ENCODE measurements at regions not wholly inside any gene's neighbourhood (a gene's known extent, or its start where the extent isn't known, plus 50 kb on each side); places are given as distances from the start of the nearest gene placed in this dataset.
"Not testable (repeated sequence)": the region's sequence is repeated elsewhere in the genome, so short reads cannot be mapped to it uniquely, and the experiment has no call there.

DNA sequence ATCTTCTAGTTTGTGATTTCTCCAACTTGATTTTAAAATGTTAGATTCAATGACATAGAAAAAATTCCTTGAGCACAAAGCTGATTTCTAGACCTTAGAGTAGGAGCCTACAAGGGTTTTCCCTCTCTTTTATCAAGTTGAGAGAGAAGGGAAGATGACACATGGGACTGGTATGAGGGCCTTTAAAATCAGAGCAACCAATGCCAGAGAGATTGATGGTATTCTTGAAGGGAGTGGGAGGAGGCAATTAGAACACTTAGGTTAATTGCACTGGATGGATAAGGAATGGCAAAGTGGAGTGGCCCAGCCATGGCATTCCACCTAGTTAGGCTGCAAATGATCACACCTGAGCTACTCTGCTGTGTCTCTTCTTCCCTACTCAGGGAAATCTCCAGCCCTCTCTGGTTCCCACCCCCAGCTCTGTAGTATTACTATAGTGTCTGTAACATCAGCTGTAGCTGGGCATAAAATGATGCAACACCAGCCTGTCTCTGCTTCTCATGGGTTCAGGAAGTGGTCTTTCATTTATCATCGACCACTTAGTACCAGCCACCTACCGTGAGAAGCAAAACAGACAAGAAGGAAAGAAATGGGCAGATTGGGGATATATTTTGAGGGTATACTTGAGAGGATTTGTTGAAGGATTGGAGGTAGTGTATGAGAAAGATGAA, 333.6 kb downstream of the DLEU7 start:
- Histone ChIP-seq H3K9me3 (ENCODE audit: low read depth) (no peaks in the 10 kb centered on the region), H2AFZ (no peak overlapping the region), H3K27me3 (no peaks in the 10 kb centered on the region), H3K36me3 (replicated peaks; ENCODE audit: insufficient read depth, low read depth) (no peaks in the 10 kb centered on the region), H3K9me2 (replicated peaks; ENCODE audit: insufficient read depth) (no peaks in the 10 kb centered on the region), H4K20me1 (ENCODE audit: insufficient read depth, poor library complexity, severe bottlenecking) (no peaks in the 10 kb centered on the region), H3K4me1 (ENCODE audit: insufficient read depth) (peaks cover 32% of the 10 kb centered on the region), H3K4me3 (no peak overlapping the region), H3K4me2 (no peak overlapping the region), H3K79me2 (no peaks in the 10 kb centered on the region), H3K27ac (no peak overlapping the region)
- no peak for DNase-seq (ENCODE audit: low spot score)
- TF ChIP-seq EZH2 (IDR thresholded peaks at IDR 0.05; ENCODE audit: borderline replicate concordance) = no peak
- no peak for TF ChIP-seq EZH2phosphoT487 (IDR thresholded peaks at IDR 0.05; ENCODE audit: low read depth, severe bottlenecking, unreplicated experiment)
- TF ChIP-seq, protein P1, sequence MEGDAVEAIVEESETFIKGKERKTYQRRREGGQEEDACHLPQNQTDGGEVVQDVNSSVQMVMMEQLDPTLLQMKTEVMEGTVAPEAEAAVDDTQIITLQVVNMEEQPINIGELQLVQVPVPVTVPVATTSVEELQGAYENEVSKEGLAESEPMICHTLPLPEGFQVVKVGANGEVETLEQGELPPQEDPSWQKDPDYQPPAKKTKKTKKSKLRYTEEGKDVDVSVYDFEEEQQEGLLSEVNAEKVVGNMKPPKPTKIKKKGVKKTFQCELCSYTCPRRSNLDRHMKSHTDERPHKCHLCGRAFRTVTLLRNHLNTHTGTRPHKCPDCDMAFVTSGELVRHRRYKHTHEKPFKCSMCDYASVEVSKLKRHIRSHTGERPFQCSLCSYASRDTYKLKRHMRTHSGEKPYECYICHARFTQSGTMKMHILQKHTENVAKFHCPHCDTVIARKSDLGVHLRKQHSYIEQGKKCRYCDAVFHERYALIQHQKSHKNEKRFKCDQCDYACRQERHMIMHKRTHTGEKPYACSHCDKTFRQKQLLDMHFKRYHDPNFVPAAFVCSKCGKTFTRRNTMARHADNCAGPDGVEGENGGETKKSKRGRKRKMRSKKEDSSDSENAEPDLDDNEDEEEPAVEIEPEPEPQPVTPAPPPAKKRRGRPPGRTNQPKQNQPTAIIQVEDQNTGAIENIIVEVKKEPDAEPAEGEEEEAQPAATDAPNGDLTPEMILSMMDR (IDR thresholded peaks at IDR 0.05; ENCODE audit: poor library complexity) = no peak
- 89% methylated on average over 2 of the region's 2 CpGs for WGBS (ENCODE audit: low lambda C conversion rate, missing lambda C conversion rate)

DNA sequence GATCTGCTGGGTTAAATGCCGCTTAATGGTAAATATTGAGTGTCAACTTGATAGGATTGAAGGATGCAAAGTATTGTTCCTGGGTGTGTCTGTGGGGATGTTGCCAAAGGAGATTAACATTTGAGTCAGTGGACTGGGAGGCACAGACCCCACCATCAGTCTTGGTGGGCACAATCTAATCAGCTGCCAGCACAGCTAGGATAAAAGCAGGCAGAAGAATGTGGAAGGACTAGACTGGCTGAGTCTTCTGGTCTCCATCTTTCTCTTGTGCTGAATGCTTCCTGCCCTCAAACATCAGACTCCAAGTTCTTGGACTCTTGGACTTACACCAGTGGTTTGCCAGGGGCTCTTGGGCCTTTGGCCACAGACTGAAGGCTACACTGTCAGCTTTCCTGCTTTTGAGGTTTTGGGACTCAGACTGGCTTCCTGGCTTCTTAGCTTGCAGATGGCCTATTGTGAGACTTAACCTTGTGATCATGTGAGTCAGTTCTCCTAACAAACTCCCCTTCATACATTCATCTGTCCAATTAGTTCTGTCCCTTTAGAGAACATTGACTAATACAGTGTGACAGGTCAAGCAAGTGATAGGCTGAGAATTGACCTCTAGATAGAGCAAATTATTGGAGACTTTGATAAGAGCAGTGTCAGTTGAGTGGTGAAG, 332.5 kb downstream of the DLEU7 start:
- not testable (repeated sequence) for H3K79me2 ChIP-seq; DNase-seq (ENCODE audit: low spot score); H3K27me3 ChIP-seq; H2AFZ ChIP-seq; H3K4me2 ChIP-seq; H3K36me3 ChIP-seq (replicated peaks; ENCODE audit: insufficient read depth, low read depth); H3K4me3 ChIP-seq; H3K9me2 ChIP-seq (replicated peaks; ENCODE audit: insufficient read depth); H3K9me3 ChIP-seq (ENCODE audit: low read depth); H4K20me1 ChIP-seq (ENCODE audit: insufficient read depth, poor library complexity, severe bottlenecking)
- 57% methylated on average over 1 of the region's 1 CpG for WGBS (ENCODE audit: low lambda C conversion rate, missing lambda C conversion rate)
- H3K27ac ChIP-seq = peak overlapping the region; percentile 8
- H3K4me1 ChIP-seq (ENCODE audit: insufficient read depth) = peaks cover 33% of the 10 kb centered on the region

DNA sequence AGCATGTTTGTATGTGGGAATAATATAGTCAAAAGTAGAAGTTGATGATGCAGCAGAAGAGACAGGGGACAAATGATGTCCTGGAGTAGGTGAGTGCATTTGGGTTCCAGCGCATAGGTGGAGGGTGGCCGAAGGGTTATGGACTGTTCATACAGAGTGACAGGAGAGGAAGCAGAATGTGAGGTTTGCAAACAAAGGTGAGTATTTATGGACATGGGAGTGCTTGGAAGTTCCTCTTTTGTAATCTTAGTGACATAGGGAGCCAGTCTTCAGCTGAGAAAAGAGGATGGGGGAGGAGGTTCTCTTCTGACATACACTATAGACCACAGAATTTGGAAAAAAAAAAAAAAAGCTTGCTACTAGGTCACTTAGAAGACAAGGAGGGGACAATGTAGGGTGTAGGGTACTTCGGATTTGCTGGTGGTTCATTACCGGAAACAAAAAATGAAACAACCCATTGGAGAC, 331.6 kb downstream of the DLEU7 start:
- TF ChIP-seq, protein P1 (IDR thresholded peaks at IDR 0.05; ENCODE audit: poor library complexity) = no peak
- TF ChIP-seq EZH2phosphoT487 (IDR thresholded peaks at IDR 0.05; ENCODE audit: low read depth, severe bottlenecking, unreplicated experiment) (no peak), EZH2 (IDR thresholded peaks at IDR 0.05; ENCODE audit: borderline replicate concordance) (no peak)
- Histone ChIP-seq H3K27me3 (no peaks in the 10 kb centered on the region), H4K20me1 (ENCODE audit: insufficient read depth, poor library complexity, severe bottlenecking) (no peaks in the 10 kb centered on the region), H3K79me2 (no peaks in the 10 kb centered on the region), H3K36me3 (replicated peaks; ENCODE audit: insufficient read depth, low read depth) (no peaks in the 10 kb centered on the region), H3K27ac (peak overlapping the region; percentile 83), H3K9me2 (replicated peaks; ENCODE audit: insufficient read depth) (no peaks in the 10 kb centered on the region), H3K4me3 (no peak overlapping the region), H2AFZ (peak overlapping the region; percentile 70), H3K4me2 (peak overlapping the region; percentile 73), H3K4me1 (ENCODE audit: insufficient read depth) (peaks cover 41% of the 10 kb centered on the region), H3K9me3 (ENCODE audit: low read depth) (no peaks in the 10 kb centered on the region)
- WGBS (ENCODE audit: low lambda C conversion rate, missing lambda C conversion rate) = 91% methylated on average over 4 of the region's 4 CpGs
- no peak for DNase-seq (ENCODE audit: low spot score)

DNA sequence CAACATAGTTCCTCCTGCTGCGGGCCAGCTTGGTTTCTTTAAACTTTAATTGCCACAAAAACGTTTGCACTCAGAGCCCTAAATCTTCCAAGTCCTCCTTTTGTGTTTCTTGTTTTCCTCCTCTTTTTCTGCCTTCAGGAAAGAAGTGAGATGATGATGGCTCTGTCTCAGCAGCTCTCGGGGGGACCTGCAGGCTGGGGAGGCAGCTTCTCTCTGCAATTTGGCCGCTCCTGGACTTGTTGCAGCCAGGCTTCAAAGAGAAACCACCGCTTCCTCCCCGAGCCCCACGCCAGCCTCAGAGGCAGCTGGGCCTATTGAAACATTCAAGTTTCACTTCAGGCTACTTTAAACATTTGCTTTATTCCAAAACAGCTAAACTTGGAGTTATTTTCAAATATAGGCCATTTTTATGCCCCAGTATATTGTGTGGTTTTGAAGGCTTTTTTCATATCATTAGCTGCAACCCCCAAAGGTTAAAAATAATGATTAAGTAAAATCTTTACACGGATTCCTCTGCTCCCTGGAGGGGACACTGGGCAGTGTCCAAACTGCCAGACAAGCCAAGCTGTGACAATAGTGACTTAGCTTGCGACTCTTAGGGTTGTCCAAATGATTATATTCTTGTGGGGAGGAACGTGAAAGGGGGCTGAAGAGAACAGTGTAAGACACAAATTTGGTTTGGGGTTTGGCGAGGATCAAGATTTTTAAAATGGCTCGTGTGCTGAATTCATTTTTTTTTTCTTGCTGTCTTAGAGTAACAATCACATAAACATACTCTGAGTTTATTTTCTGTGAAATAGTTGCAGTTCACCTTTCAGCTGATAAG, 330.8 kb downstream of the DLEU7 start:
- no peaks in the 10 kb centered on the region for H3K79me2 ChIP-seq
- H3K36me3 ChIP-seq (replicated peaks; ENCODE audit: insufficient read depth, low read depth) = no peaks in the 10 kb centered on the region
- peak overlapping the region; percentile 3 for H3K4me3 ChIP-seq
- TF ChIP-seq, protein P1 (IDR thresholded peaks at IDR 0.05; ENCODE audit: poor library complexity) = no peak
- TF ChIP-seq EZH2 (IDR thresholded peaks at IDR 0.05; ENCODE audit: borderline replicate concordance) (no peak), EZH2phosphoT487 (IDR thresholded peaks at IDR 0.05; ENCODE audit: low read depth, severe bottlenecking, unreplicated experiment) (no peak)
- no peaks in the 10 kb centered on the region for H3K9me3 ChIP-seq (ENCODE audit: low read depth)
- H3K9me2 ChIP-seq (replicated peaks; ENCODE audit: insufficient read depth) = no peaks in the 10 kb centered on the region
- no peaks in the 10 kb centered on the region for H4K20me1 ChIP-seq (ENCODE audit: insufficient read depth, poor library complexity, severe bottlenecking)
- WGBS (ENCODE audit: low lambda C conversion rate, missing lambda C conversion rate) = 34% methylated on average over 12 of the region's 12 CpGs
- peak overlapping the region; percentile 70 for H2AFZ ChIP-seq
- peak; percentile 50 for DNase-seq (ENCODE audit: low spot score)
- H3K27ac ChIP-seq = peak overlapping the region; percentile 83
- peaks cover 45% of the 10 kb centered on the region for H3K4me1 ChIP-seq (ENCODE audit: insufficient read depth)
- no peaks in the 10 kb centered on the region for H3K27me3 ChIP-seq
- H3K4me2 ChIP-seq = peak overlapping the region; percentile 73

Measured in hepatocyte (in vitro differentiated cells).